Activated naive CD4-positive, alpha-beta T cell treated with anti-CD3 and anti-CD28 coated beads, Interleukin-2, amount 50 U/mL, for 16 hours (primary cell): ENCODE measurements at regions not wholly inside any gene's neighbourhood (a gene's known extent, or its start where the extent isn't known, plus 50 kb on each side); places are given as distances from the start of the nearest gene placed in this dataset.
"Not testable (repeated sequence)": the region's sequence is repeated elsewhere in the genome, so short reads cannot be mapped to it uniquely, and the experiment has no call there.

Experiments used
- DNase-seq: peaks from one replicate; pipeline ENCODE4 v3.0.0-alpha.2; 2020

GRCh38 chr15:93811305-93811704 is 420.1 kb upstream of the MCTP2 start:
- no peak for DNase-seq

- no peak for DNase-seq
Observed at GRCh38 chr15:93809516-93809915, 421.8 kb upstream of the MCTP2 start.

GRCh38 chr15:93803421-93804152 is 427.8 kb upstream of the MCTP2 start:
- DNase-seq: no peak

GRCh38 chr15:93801206-93801605 is 430.2 kb upstream of the MCTP2 start:
- no peak for DNase-seq

GRCh38 chr15:93800805-93801204 is 430.6 kb upstream of the MCTP2 start:
- DNase-seq: no peak

- no peak for DNase-seq
Observed at GRCh38 chr15:93789441-93789840, 441.9 kb upstream of the MCTP2 start.

- DNase-seq: no peak
Observed at GRCh38 chr15:93780073-93780472, 451.3 kb upstream of the MCTP2 start.

- DNase-seq: no peak
Observed at GRCh38 chr15:93779341-93779740, 452.0 kb upstream of the MCTP2 start.

- DNase-seq: no peak
Observed at GRCh38 chr15:93771196-93772030, 459.9 kb upstream of the MCTP2 start.

- no peak for DNase-seq
Observed at GRCh38 chr15:93770788-93771187, 460.6 kb upstream of the MCTP2 start.

- no peak for DNase-seq
Observed at GRCh38 chr15:93762036-93762435, 469.3 kb upstream of the MCTP2 start.

GRCh38 chr15:93759629-93760028 is 471.7 kb upstream of the MCTP2 start:
- DNase-seq: no peak

- no peak for DNase-seq
Observed at GRCh38 chr15:93758824-93759223, 472.5 kb upstream of the MCTP2 start.

- DNase-seq: no peak
Observed at GRCh38 chr15:93748710-93749109, 482.7 kb upstream of the MCTP2 start.

- DNase-seq: not testable (repeated sequence)
Observed at GRCh38 chr15:93734976-93735375, 496.4 kb upstream of the MCTP2 start.

- DNase-seq: no peak
Observed at GRCh38 chr15:93730724-93731123, 500.6 kb upstream of the MCTP2 start.

- DNase-seq: no peak
Observed at GRCh38 chr15:93722165-93722564, 509.2 kb upstream of the MCTP2 start.

GRCh38 chr15:93720607-93721006 is 510.8 kb upstream of the MCTP2 start:
- DNase-seq: no peak

- no peak for DNase-seq
Observed at GRCh38 chr15:93719921-93720351, 511.4 kb upstream of the MCTP2 start.

GRCh38 chr15:93716615-93717231 is 514.6 kb upstream of the MCTP2 start:
- DNase-seq: no peak

GRCh38 chr15:93709708-93710107 is 521.7 kb upstream of the MCTP2 start:
- no peak for DNase-seq

GRCh38 chr15:93708724-93709445 is 522.5 kb upstream of the MCTP2 start:
- DNase-seq: no peak

GRCh38 chr15:93707751-93708150 is 523.6 kb upstream of the MCTP2 start:
- no peak for DNase-seq
